ENCODE measurements at regions not wholly inside any gene's neighbourhood (a gene's known extent, or its start where the extent isn't known, plus 50 kb on each side); places are given as distances from the start of the nearest gene placed in this dataset.
"Not testable (repeated sequence)": the region's sequence is repeated elsewhere in the genome, so short reads cannot be mapped to it uniquely, and the experiment has no call there.

- DNase-seq (ENCODE audit: low read depth): no peak
These were observed 845.9 kb upstream of the ID2 start for GRCh38 chr2:7835693-7836680.

DNA sequence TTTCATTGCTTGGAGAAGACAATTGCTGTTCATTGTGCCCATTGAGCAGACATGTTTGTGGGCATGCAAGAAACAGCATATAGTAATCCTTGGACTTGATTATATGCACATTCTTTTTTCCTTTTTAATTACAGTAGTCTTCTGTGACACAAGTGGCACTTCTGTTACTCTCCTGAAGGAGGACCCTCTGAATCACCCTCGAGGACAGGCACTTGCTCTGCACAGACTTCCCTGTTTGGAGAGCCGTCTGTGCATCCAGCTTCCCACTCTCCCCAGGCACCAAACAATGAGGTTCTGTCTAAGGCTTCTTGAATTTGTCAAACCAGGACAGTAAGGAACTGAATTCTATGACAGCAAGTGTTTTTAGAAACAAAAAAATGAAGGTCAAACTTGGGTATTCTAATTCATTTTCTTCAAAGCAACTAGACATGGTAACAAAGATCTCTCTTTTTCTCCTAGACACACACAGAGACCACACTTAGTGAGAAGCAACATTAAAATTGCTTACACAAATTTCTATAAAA, 844.6 kb upstream of the ID2 start:
- DNase-seq (ENCODE audit: low read depth): no peak

GRCh38 chr2:7838669-7839068, 843.2 kb upstream of the ID2 start:
- DNase-seq (ENCODE audit: low read depth): peak; percentile 57

- DNase-seq (ENCODE audit: low read depth): no peak
These were observed 841.0 kb upstream of the ID2 start for GRCh38 chr2:7840651-7841380.

GRCh38 chr2:7841751-7842150, 840.1 kb upstream of the ID2 start:
- no peak for DNase-seq (ENCODE audit: low read depth)

- no peak for DNase-seq (ENCODE audit: low read depth)
These were observed 837.4 kb upstream of the ID2 start for GRCh38 chr2:7844414-7844965.

- DNase-seq (ENCODE audit: low read depth): peak; percentile 70
These were observed 836.5 kb upstream of the ID2 start for GRCh38 chr2:7845332-7845731.

GRCh38 chr2:7846607-7847006, 835.2 kb upstream of the ID2 start:
- DNase-seq (ENCODE audit: low read depth): no peak

DNA sequence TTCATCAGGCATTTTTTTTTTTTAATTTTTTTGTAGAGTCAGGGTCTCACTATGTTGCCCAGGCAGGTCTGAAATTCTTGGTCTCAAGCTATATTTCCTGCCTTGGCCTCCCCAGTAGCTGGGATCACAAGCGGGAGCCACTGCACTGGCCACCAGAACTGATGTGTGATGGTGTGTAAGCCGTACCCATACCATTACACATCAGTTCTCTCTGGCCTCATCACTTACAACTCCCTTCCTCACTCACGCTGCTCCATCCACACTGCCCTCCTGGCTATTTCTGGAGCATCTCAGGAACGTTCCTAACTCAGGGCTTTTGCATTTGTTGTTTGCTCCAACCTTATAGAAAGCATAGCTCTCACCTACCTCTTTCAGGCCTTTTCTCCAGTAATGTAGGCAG, 834.5 kb upstream of the ID2 start:
- no peak for DNase-seq (ENCODE audit: low read depth)

DNA sequence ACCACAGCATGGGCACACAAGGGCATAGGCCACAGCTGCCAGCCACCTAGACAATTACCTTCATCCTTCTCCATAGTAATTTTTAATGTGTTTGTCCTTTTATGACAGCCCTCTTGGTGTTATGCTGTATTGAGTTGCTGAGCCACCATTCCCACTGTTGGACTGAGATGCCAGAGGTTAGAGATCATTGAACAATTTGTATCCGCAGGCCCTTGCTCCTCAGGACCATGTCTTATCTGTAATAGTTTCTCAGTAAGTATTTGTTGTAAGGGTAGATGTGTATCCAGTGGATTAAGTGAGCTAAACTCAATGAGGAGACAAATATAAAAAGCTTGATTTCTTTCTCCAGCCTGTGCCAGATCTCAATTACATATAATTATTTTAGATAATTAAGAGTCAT, 832.8 kb upstream of the ID2 start:
- DNase-seq (ENCODE audit: low read depth): no peak

DNA sequence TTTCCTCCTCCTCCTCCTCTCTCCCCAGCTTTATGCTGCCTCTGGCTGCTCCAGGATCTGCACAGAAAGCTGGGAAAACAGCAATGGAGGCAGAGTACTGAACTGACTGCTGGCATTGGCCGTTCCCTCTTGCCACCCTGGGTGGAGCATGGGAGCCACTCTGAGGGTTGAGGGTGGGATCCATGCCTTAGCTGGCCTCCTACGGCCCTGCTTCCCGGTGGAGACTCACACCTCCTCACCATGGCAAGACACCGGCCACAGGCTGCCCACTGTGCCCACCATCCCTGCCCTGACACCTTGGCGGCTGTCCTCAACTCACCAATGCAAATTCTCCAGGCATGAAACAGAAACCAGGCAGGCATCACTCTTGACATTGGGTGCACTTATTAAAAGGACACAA, 832.3 kb upstream of the ID2 start:
- no peak for DNase-seq (ENCODE audit: low read depth)

- no peak for DNase-seq (ENCODE audit: low read depth)
These were observed 829.3 kb upstream of the ID2 start for GRCh38 chr2:7852546-7852945.

DNA sequence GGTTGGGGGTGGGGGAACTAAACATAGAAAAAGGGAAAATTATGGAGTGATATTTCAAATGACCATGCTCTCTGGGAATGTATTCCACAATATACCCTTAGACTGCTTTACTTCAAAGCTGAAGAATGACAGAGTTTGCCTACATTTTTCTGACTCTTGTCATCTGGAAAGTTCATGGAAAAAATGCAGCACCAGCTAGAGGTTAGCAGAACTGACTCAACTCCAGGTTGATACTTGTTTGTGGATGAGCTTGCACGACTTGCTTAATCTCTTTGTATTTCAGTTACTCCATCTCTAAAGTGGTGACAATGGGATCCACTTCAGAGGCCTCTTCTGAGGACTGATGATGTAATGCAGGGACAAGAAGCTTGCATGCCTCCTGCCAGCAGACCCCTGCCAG, 824.0 kb upstream of the ID2 start:
- DNase-seq (ENCODE audit: low read depth): no peak

- DNase-seq (ENCODE audit: low read depth): no peak
These were observed 823.2 kb upstream of the ID2 start for GRCh38 chr2:7858624-7859023.

DNA sequence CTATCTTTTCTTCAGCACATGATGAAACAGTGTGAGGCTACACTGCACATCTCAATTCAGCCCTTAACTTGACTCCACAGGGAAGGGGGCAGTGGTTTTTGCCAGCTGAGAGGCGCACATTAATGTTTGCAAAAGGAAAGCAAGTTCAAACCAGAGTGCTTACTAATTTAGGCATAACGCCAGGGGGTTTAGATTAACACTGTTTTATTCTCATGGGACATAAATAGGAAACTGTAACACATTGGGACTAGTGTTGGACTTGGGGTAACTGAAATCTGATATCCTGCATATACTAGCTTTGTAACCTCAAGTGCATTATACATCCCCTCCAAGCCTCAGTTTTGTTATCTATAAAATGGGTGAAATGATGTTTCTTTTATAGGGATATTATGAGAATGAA, 821.2 kb upstream of the ID2 start:
- DNase-seq (ENCODE audit: low read depth): peak; percentile 22

DNA sequence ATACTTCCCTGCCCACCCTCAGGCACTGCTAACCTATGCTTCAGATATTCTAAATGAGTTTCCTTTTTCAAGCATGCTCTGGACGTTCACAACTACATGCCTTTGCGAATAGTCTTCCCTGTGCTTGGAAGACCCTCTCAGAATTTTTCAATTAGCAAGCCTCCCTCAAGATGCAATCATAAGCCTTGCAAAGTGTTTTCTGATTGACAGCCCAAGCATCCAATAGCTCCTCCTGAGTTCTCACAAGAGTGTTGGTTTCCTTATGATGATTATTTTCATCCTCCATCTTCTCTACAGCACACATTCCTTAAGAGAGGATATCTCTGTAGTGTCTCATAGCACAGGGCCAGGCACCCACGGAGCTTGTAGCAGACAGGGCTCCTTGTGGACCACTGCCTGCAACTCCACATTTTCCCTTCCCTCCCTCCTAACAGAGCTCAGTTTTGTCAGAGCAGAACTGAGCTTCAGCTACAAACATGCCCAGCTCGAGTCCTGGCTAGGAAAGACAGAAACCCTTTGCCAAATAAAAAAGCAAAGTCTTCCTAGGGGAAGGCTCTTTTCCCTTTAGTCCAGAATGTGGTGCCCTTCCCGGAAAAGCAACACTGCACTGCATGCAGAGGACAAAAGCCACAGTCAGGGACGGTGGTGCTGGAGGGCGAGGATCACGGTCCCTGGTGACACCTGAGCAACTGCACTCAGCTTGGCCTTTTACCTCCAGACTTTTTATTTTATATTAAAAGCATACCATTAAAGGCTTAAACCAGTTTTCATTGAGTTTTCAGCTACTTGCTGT, 819.8 kb upstream of the ID2 start:
- no peak for DNase-seq (ENCODE audit: low read depth)

DNA sequence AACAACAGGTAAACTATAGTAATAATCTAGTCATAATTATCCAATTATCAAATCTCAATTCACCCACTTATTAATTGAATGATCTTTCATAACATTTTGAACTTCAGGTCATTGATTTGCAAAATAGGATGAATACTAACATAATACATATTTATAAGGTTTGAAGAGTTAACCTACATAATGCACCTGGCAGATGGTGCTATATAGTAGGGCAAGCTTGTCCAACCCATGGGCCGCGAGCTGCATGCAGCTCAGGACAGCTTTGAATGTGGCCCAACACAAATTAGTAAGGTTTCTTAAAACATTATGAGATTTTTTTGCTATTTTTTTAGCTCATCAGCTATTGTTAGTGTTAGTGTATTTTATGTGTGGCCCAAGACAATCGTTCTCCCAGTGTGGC, 815.8 kb upstream of the ID2 start:
- no peak for DNase-seq (ENCODE audit: low read depth)

DNA sequence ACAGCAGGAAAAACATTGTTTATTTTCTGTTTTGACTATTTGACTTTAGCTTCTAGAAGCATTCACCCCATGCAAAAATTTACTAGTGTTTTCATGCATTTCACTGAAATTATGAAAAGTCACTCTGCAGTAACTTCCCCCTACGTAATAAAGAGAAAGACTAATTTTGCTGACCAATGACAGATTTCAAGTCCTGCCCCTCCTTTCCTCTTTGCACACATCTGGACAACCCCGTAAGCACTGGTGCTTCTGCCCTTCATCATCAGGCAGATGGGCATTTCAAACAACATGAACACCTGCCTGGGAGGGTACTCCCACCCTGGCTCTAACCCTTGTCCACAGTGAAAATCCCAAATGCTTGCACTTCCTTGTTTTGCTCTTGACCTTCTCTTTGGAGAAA, 815.0 kb upstream of the ID2 start:
- no peak for DNase-seq (ENCODE audit: low read depth)

- DNase-seq (ENCODE audit: low read depth): no peak
These were observed 814.0 kb upstream of the ID2 start for GRCh38 chr2:7867867-7868266.

GRCh38 chr2:7868836-7869235, 813.0 kb upstream of the ID2 start:
- DNase-seq (ENCODE audit: low read depth): no peak

GRCh38 chr2:7876445-7876844, 805.4 kb upstream of the ID2 start:
- DNase-seq (ENCODE audit: low read depth): not testable (repeated sequence)

Data from HT1080 (cell line).